ENCODE measurements at regions not wholly inside any gene's neighbourhood (a gene's known extent, or its start where the extent isn't known, plus 50 kb on each side); places are given as distances from the start of the nearest gene placed in this dataset.

DNA sequence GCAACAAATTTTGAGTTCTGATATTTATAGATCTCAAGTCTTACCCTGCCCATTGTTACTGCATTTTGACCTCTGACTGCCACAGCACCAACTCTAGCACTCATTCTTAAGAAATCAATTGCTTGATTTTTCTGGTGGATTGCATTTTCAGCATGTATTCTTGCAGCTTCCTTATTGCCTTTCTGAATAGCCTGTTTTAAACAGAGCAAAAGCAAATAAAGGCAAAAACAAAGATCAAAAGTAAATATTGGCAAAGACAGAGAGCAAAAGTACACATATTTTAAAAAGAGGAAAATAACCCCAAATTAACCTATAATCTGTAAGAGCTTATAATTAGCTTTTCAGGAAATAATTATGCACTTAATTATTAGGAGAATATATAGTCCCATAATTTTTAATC lies 129.4 kb upstream of the TENT5D start:
- no peak for DNase-seq
- no peaks in the 10 kb centered on the region for H3K36me3 ChIP-seq
- H3K9me3 ChIP-seq (replicated peaks): peaks cover 7% of the 10 kb centered on the region
- intact Hi-C loops (cut with micrococcal nuclease): no loop called here
- no peaks in the 10 kb centered on the region for H3K4me1 ChIP-seq
- no peaks in the 10 kb centered on the region for H3K27me3 ChIP-seq (ENCODE audit: low read depth)
- no peak overlapping the region for H3K4me3 ChIP-seq
- H3K27ac ChIP-seq (replicated peaks): no peak overlapping the region
- TF ChIP-seq, protein P1, sequence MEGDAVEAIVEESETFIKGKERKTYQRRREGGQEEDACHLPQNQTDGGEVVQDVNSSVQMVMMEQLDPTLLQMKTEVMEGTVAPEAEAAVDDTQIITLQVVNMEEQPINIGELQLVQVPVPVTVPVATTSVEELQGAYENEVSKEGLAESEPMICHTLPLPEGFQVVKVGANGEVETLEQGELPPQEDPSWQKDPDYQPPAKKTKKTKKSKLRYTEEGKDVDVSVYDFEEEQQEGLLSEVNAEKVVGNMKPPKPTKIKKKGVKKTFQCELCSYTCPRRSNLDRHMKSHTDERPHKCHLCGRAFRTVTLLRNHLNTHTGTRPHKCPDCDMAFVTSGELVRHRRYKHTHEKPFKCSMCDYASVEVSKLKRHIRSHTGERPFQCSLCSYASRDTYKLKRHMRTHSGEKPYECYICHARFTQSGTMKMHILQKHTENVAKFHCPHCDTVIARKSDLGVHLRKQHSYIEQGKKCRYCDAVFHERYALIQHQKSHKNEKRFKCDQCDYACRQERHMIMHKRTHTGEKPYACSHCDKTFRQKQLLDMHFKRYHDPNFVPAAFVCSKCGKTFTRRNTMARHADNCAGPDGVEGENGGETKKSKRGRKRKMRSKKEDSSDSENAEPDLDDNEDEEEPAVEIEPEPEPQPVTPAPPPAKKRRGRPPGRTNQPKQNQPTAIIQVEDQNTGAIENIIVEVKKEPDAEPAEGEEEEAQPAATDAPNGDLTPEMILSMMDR (IDR thresholded peaks at IDR 0.05; ENCODE audit: borderline replicate concordance): no peak

GRCh38 chrX:80293354-80293753 lies 126.9 kb upstream of the TENT5D start:
- intact Hi-C loops (cut with micrococcal nuclease): no loop called here
- Histone ChIP-seq H3K9me3 (replicated peaks) (no peaks in the 10 kb centered on the region), H3K4me1 (no peaks in the 10 kb centered on the region), H3K4me3 (no peak overlapping the region), H3K27ac (replicated peaks) (no peak overlapping the region), H3K27me3 (ENCODE audit: low read depth) (no peaks in the 10 kb centered on the region), H3K36me3 (no peaks in the 10 kb centered on the region)
- no peak for DNase-seq
- TF ChIP-seq, protein P1 (IDR thresholded peaks at IDR 0.05; ENCODE audit: borderline replicate concordance): no peak

GRCh38 chrX:80306007-80306406 lies 114.2 kb upstream of the TENT5D start:
- TF ChIP-seq, protein P1 (IDR thresholded peaks at IDR 0.05; ENCODE audit: borderline replicate concordance): no peak
- Histone ChIP-seq H3K27ac (replicated peaks) (no peak overlapping the region), H3K4me1 (no peaks in the 10 kb centered on the region), H3K27me3 (ENCODE audit: low read depth) (no peaks in the 10 kb centered on the region), H3K9me3 (replicated peaks) (peaks cover 12% of the 10 kb centered on the region), H3K36me3 (no peaks in the 10 kb centered on the region), H3K4me3 (no peak overlapping the region)
- DNase-seq: no peak
- intact Hi-C loops (cut with micrococcal nuclease): no loop called here

- no peaks in the 10 kb centered on the region for H3K9me3 ChIP-seq (replicated peaks)
- H3K36me3 ChIP-seq: no peaks in the 10 kb centered on the region
- H3K4me1 ChIP-seq: no peaks in the 10 kb centered on the region
- H3K27ac ChIP-seq (replicated peaks): no peak overlapping the region
- intact Hi-C loops (cut with micrococcal nuclease): no loop called here
- TF ChIP-seq, protein P1 (IDR thresholded peaks at IDR 0.05; ENCODE audit: borderline replicate concordance): no peak
- H3K27me3 ChIP-seq (ENCODE audit: low read depth): no peaks in the 10 kb centered on the region
- no peak for DNase-seq
- H3K4me3 ChIP-seq: no peak overlapping the region
Observed at GRCh38 chrX:80312448-80312847, 107.8 kb upstream of the TENT5D start.

DNA sequence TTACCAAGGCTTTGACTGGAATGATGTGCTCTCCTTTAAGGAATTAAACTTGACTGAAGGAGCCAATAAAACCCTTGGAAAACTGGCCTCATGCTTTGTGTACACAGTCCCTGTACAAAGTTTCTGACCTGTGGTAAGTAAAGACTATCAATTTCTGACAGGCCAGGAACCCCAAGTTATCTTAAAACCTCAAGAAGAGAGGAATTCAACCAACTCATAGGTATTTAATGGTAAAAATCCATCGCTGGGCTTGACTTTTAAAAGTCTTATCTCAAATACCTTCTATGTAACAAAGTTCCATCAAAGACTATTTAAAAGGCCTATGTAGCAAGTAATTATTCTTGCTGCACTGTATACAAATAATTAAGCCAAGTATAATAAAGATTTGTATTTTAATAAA lies 103.7 kb upstream of the TENT5D start:
- no peaks in the 10 kb centered on the region for H3K27me3 ChIP-seq (ENCODE audit: low read depth)
- intact Hi-C loops (cut with micrococcal nuclease): no loop called here
- TF ChIP-seq, protein P1 (IDR thresholded peaks at IDR 0.05; ENCODE audit: borderline replicate concordance): no peak

GRCh38 chrX:80317646-80318045 lies 102.6 kb upstream of the TENT5D start:
- intact Hi-C loops (cut with micrococcal nuclease): no loop called here
- no peaks in the 10 kb centered on the region for H3K36me3 ChIP-seq
- H3K27ac ChIP-seq (replicated peaks): no peak overlapping the region
- no peak for DNase-seq
- peaks cover 17% of the 10 kb centered on the region for H3K9me3 ChIP-seq (replicated peaks)
- H3K4me3 ChIP-seq: no peak overlapping the region
- no peaks in the 10 kb centered on the region for H3K27me3 ChIP-seq (ENCODE audit: low read depth)
- TF ChIP-seq, protein P1 (IDR thresholded peaks at IDR 0.05; ENCODE audit: borderline replicate concordance): no peak
- no peaks in the 10 kb centered on the region for H3K4me1 ChIP-seq

More for the DNA sequence above, 103.7 kb upstream of the TENT5D start:
- DNase-seq: no peak
- Histone ChIP-seq H3K9me3 (replicated peaks) (peaks cover 17% of the 10 kb centered on the region), H3K36me3 (no peaks in the 10 kb centered on the region), H3K4me1 (no peaks in the 10 kb centered on the region), H3K4me3 (no peak overlapping the region), H3K27ac (replicated peaks) (no peak overlapping the region)
